Mesenchymal stem cell (in vitro differentiated cells and primary cell): ENCODE measurements at regions not wholly inside any gene's neighbourhood (a gene's known extent, or its start where the extent isn't known, plus 50 kb on each side); places are given as distances from the start of the nearest gene placed in this dataset.

Experiments used
- DNase-seq: peaks from one replicate; pipeline ENCODE4 v3.0.0-alpha.2; 2013
- H2AFZ ChIP-seq: one replicate; pipeline ENCODE4 v1.6.1; 2013; ENCODE audit warnings: low read depth, mild to moderate bottlenecking, control low read depth, inconsistent platforms, low read length, moderate library complexity
- H2AK5ac ChIP-seq: 2 replicates; pipeline ENCODE4 v1.6.1; 2013; ENCODE audit warnings: low read length, moderate library complexity, mild to moderate bottlenecking, inconsistent platforms; ENCODE audit not compliant: severe bottlenecking
- H2BK120ac ChIP-seq: one replicate; pipeline ENCODE4 v1.6.1; 2013; ENCODE audit warnings: low read depth, mild to moderate bottlenecking, inconsistent platforms, low read length, moderate library complexity
- H2BK12ac ChIP-seq, 2 experiments: one replicate each; pipeline ENCODE4 v1.6.1; 2013; ENCODE audit warnings: inconsistent platforms in 2 of 2, low read length in 2 of 2, mild to moderate bottlenecking in 2 of 2, moderate library complexity in 2 of 2, control low read depth in 1 of 2
- H2BK15ac ChIP-seq: one replicate; pipeline ENCODE4 v1.6.1; 2013; ENCODE audit warnings: mild to moderate bottlenecking, low read depth, inconsistent platforms; ENCODE audit not compliant: poor library complexity, severe bottlenecking
- H2BK5ac ChIP-seq: 2 replicates; pipeline ENCODE4 v1.6.1; 2013; ENCODE audit warnings: low read depth, mild to moderate bottlenecking, low read length, control low read depth, inconsistent platforms; ENCODE audit not compliant: poor library complexity, severe bottlenecking
- H3K14ac ChIP-seq, 2 experiments: one replicate each; pipeline ENCODE4 v1.6.1; 2013; ENCODE audit warnings: inconsistent platforms in 2 of 2, low read length in 2 of 2, control low read depth in 1 of 2, mild to moderate bottlenecking in 1 of 2, moderate library complexity in 1 of 2
- H3K18ac ChIP-seq, 2 experiments: one replicate each; pipeline ENCODE4 v1.6.1; 2013; ENCODE audit warnings: inconsistent platforms in 2 of 2, low read length in 2 of 2, control low read depth in 1 of 2, low read depth in 1 of 2, mild to moderate bottlenecking in 1 of 2
- H3K23ac ChIP-seq, 2 experiments: one replicate each; pipeline ENCODE4 v1.6.1; 2013; ENCODE audit warnings: inconsistent platforms in 2 of 2, low read length in 2 of 2, mild to moderate bottlenecking in 2 of 2, moderate library complexity in 2 of 2, control low read depth in 1 of 2
- H3K27ac ChIP-seq: 2 replicates; pipeline ENCODE4 v1.5.1; 2013; ENCODE audit warnings: mild to moderate bottlenecking, moderate library complexity, low read length, control low read depth, inconsistent platforms; ENCODE audit not compliant: poor library complexity, severe bottlenecking
- H3K27me3 ChIP-seq, 2 experiments: 2 replicates each; pipeline versions ENCODE4 v1.6.1 to v1.7.0; 2013; ENCODE audit warnings: low read length in 2 of 2, mild to moderate bottlenecking in 2 of 2, moderate library complexity in 2 of 2, control low read depth in 1 of 2, inconsistent platforms in 1 of 2; ENCODE audit not compliant: control insufficient read depth in 1 of 2, insufficient read depth in 1 of 2
- H3K36me3 ChIP-seq, 2 experiments: 2 replicates each; pipeline versions ENCODE4 v1.6.1 to v1.7.0; 2013; ENCODE audit warnings: low read length in 2 of 2, control low read depth in 1 of 2, inconsistent platforms in 1 of 2, low read depth in 1 of 2, mild to moderate bottlenecking in 1 of 2; ENCODE audit not compliant: insufficient read depth in 2 of 2, control insufficient read depth in 1 of 2
- H3K4ac ChIP-seq, 2 experiments: one replicate each; pipeline ENCODE4 v1.6.1; 2013; ENCODE audit warnings: inconsistent platforms in 2 of 2, low read length in 2 of 2, mild to moderate bottlenecking in 2 of 2, moderate library complexity in 2 of 2, control low read depth in 1 of 2, low read depth in 1 of 2
- H3K4me1 ChIP-seq: 2 replicates; pipeline ENCODE4 v1.6.1; 2013; ENCODE audit warnings: low read depth, low read length, control low read depth; ENCODE audit not compliant: control insufficient read depth, insufficient read depth
- H3K4me2 ChIP-seq: 2 replicates; pipeline ENCODE4 v1.6.1; 2013; ENCODE audit warnings: low read length, mild to moderate bottlenecking, inconsistent platforms; ENCODE audit not compliant: poor library complexity, severe bottlenecking
- H3K4me3 ChIP-seq, 2 experiments: 2 replicates each; pipeline versions ENCODE4 v1.5.1 to v1.7.0; 2013; ENCODE audit warnings: low read length in 2 of 2, mild to moderate bottlenecking in 2 of 2, control low read depth in 1 of 2, low read depth in 1 of 2; ENCODE audit not compliant: insufficient read depth in 1 of 2
- H3K79me1 ChIP-seq: replicated peaks from 2 replicates; pipeline ENCODE4 v1.6.1; 2013; ENCODE audit warnings: mild to moderate bottlenecking, control low read depth, low read length, inconsistent platforms; ENCODE audit not compliant: poor library complexity, severe bottlenecking
- H3K9ac ChIP-seq: 2 replicates; pipeline ENCODE4 v1.7.0; 2013; ENCODE audit warnings: mild to moderate bottlenecking, low read length, moderate library complexity
- H3K9me3 ChIP-seq: 2 replicates; pipeline ENCODE4 v1.7.0; 2013; ENCODE audit warnings: mild to moderate bottlenecking, low read length; ENCODE audit not compliant: control insufficient read depth
- H4K8ac ChIP-seq: one replicate; pipeline ENCODE4 v1.6.1; 2013; ENCODE audit warnings: inconsistent platforms, mild to moderate bottlenecking, low read length, moderate library complexity
- H4K91ac ChIP-seq: one replicate; pipeline ENCODE4 v1.6.1; 2013; ENCODE audit warnings: mild to moderate bottlenecking, low read length, inconsistent platforms
- WGBS: methylation state at CpG from one replicate; pipeline ENCODE4 v1.1.7; 2013; ENCODE audit warnings: mixed read lengths; 5-methylcytosine and 5-hydroxymethylcytosine counted together

DNA sequence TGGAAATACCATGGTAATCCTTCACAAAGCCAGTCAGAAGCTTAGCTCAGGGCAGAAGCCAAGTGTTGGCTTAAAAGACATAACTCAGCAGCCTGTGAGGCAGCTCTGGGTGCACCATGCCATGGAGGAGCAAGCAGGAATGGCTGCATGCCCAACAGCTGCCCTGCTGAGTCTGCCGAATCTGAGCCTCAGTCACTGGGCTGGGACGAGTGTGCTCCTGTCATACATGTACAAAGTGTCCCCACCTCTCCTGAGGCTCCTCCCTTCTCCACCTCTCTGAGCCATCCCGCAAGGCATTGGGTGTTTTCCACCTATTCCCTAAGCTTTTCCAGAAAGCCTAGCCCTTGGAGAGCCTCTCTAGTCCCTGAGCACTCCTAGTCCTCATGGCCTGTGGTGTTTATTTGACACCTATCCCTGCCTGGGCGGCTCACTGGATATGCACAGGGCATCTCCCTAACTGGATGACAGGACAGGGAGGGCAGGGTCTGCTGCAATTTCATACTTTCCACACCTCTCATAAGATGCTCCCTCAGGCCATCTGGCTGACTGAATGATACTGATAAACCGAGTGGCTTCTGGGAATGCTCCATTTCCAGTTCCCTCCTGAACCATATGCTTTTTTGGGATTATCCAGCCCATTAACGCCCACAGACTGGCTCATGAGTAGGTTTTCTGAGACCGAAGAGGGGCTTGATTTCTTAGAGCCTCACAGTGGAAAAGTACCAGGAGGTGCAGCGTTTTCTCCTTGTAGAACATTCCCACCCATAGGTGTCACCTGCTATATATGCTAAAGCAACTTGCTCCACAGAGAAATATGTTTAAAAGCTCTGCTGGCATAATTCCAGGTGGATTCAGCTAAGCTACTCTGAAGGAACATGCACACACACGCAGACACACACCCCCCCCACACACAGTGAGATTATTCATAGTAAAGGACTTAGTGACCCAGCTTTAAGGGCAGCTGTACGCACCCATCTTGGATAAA is 199.3 kb downstream of the SNX10 start:
- Histone ChIP-seq H3K14ac (no peak overlapping the region), H4K8ac (no peak overlapping the region), H3K23ac (no peak overlapping the region), H2BK120ac (no peak overlapping the region), H2AFZ (no peak overlapping the region), H3K27ac (no peak overlapping the region), H3K9me3 (no peaks in the 10 kb centered on the region), H3K79me1 (no peaks in the 10 kb centered on the region), H3K4me1 (no peaks in the 10 kb centered on the region), H3K27me3 (peaks cover 14 to 26% of the 10 kb centered on the region in 2 experiments), H3K4me2 (no peak overlapping the region), H2BK5ac (no peak overlapping the region), H3K36me3 (no peaks in the 10 kb centered on the region), H3K9ac (no peak overlapping the region), H2BK15ac (no peak overlapping the region), H2AK5ac (no peak overlapping the region), H3K18ac (no peak overlapping the region), H3K4ac (no peak overlapping the region), H4K91ac (no peak overlapping the region), H3K4me3 (no peak overlapping the region), H2BK12ac (no peak overlapping the region)
- no peak for DNase-seq
- WGBS: 86% methylated on average over 9 of the region's 10 CpGs

DNA sequence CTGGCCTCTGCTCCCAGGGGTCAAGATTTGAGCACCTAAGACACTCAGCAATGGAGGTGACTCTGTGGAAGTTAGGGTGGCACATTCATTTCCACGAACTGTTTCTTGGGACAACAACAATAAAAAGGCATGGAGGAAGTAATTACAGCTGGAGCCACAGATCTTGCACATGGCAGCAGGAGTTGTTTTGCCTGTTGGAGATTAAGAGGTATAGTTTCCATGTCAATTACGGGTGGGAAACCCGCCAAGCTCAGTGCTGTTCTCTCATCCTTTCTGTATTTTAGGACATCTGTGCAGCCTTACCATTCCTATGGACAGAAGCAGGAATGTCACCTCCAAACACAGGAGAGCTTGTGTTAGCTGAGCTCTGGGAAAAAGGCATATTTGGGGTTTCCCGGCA is 201.2 kb downstream of the SNX10 start:
- Histone ChIP-seq H2BK15ac (no peak overlapping the region), H3K9ac (no peak overlapping the region), H3K4ac (no peak overlapping the region), H4K8ac (no peak overlapping the region), H3K4me2 (no peak overlapping the region), H3K27ac (no peak overlapping the region), H3K4me3 (no peak overlapping the region), H3K23ac (no peak overlapping the region), H2BK12ac (no peak overlapping the region), H2BK120ac (no peak overlapping the region), H3K4me1 (no peaks in the 10 kb centered on the region), H3K27me3 (peaks cover 14 to 26% of the 10 kb centered on the region in 2 experiments), H3K9me3 (no peaks in the 10 kb centered on the region), H4K91ac (no peak overlapping the region), H2AFZ (no peak overlapping the region), H3K14ac (no peak overlapping the region), H3K36me3 (no peaks in the 10 kb centered on the region), H2AK5ac (no peak overlapping the region), H3K79me1 (no peaks in the 10 kb centered on the region), H3K18ac (no peak overlapping the region), H2BK5ac (no peak overlapping the region)
- DNase-seq: no peak
- 90% methylated on average over 4 of the region's 4 CpGs for WGBS

DNA sequence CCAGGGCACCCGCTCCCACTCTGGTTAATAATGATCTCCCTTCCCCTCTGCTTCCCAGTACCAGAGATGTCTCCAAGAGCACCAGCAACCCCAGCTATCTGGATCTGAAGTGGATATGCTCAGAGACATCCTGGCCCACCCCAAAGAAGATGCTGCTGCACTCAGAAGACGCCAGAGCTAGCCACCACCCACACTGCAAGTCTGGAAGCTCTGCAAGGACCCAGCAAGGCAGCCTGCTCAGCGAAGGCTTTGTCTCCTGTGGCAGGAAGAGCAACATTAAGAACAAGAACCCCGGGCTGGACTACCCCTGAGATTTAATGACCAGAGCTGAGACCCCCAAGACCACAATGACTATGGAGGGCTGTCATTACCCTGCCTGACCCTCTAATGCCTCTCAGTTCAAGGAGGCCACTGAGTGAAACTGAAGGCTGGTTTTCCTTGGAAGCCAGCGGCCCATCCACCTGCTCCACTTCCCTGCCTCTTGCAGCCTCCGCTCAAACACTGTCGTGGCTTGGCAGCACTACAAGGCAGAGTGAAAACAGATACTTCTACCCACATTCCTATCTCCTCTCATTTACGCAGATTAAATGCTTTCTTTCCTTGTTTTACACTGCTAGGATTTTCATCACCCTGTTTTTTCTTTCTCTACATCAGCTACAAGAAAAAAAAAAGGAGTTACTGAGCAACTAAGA is 202.2 kb downstream of the SNX10 start:
- Histone ChIP-seq H2BK5ac (no peak overlapping the region), H2AFZ (no peak overlapping the region), H3K4me2 (no peak overlapping the region), H3K9ac (no peak overlapping the region), H4K8ac (no peak overlapping the region), H2BK120ac (no peak overlapping the region), H3K79me1 (no peaks in the 10 kb centered on the region), H3K9me3 (no peaks in the 10 kb centered on the region), H3K23ac (no peak overlapping the region), H2BK12ac (no peak overlapping the region), H3K14ac (no peak overlapping the region), H3K36me3 (no peaks in the 10 kb centered on the region), H3K4me1 (peaks cover 5% of the 10 kb centered on the region), H3K18ac (no peak overlapping the region), H4K91ac (no peak overlapping the region), H3K27ac (no peak overlapping the region), H3K4me3 (no peak overlapping the region), H2AK5ac (no peak overlapping the region), H3K4ac (no peak overlapping the region), H2BK15ac (no peak overlapping the region), H3K27me3 (peaks cover 14 to 26% of the 10 kb centered on the region in 2 experiments)
- DNase-seq: no peak
- 89% methylated on average over 8 of the region's 8 CpGs for WGBS

DNA sequence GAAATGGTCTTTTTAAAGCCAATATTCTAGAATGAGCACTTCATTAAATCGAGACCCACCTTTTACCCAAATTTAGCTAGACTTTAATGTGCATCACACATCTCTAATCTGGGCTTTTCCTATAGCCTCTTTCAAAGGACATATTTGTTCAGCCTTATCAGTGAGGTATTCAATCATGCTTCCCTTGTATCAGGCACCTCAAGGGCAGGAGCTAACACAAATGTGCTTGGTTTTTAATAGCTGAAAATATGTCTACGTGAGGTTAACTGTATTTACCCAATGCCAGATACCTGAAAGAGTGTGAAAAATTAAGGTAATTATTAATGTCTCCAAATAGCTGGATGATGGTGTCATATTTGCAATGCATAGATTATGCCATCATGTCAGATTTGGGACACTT is 203.9 kb downstream of the SNX10 start:
- Histone ChIP-seq H2BK15ac (no peak overlapping the region), H4K8ac (no peak overlapping the region), H3K23ac (no peak overlapping the region), H3K27ac (no peak overlapping the region), H3K36me3 (no peaks in the 10 kb centered on the region), H3K14ac (no peak overlapping the region), H2AFZ (no peak overlapping the region), H3K27me3 (peaks cover 14 to 17% of the 10 kb centered on the region in 2 experiments), H4K91ac (no peak overlapping the region), H2BK12ac (no peak overlapping the region), H3K79me1 (no peaks in the 10 kb centered on the region), H3K4me3 (no peak overlapping the region), H3K9ac (no peak overlapping the region), H3K4me2 (no peak overlapping the region), H3K9me3 (no peaks in the 10 kb centered on the region), H2BK120ac (no peak overlapping the region), H2BK5ac (no peak overlapping the region), H3K18ac (no peak overlapping the region), H3K4ac (no peak overlapping the region), H2AK5ac (no peak overlapping the region), H3K4me1 (peaks cover 5% of the 10 kb centered on the region)
- no peak for DNase-seq
- 87% methylated on average over 2 of the region's 2 CpGs for WGBS
